Stomach smooth muscle (tissue), 2 donors: ENCODE measurements at regions not wholly inside any gene's neighbourhood (a gene's known extent, or its start where the extent isn't known, plus 50 kb on each side); places are given as distances from the start of the nearest gene placed in this dataset.

Source experiments
- H3K27ac ChIP-seq: one replicate; pipeline ENCODE4 v1.7.0; 2013; ENCODE audit warnings: mild to moderate bottlenecking, low read length, inconsistent platforms
- H3K27me3 ChIP-seq, 2 donors: one replicate each; pipeline ENCODE4 v1.7.0; 2013; ENCODE audit warnings: low read length in 2 of 2; ENCODE audit not compliant: insufficient read depth in 2 of 2, control insufficient read depth in 1 of 2
- H3K36me3 ChIP-seq, 2 donors: one replicate each; pipeline ENCODE4 v1.7.0; 2013; ENCODE audit warnings: low read length in 2 of 2; ENCODE audit not compliant: control insufficient read depth in 2 of 2, insufficient read depth in 2 of 2
- H3K4me1 ChIP-seq: one replicate; pipeline ENCODE4 v1.7.0; 2013; ENCODE audit warnings: low read length; ENCODE audit not compliant: control insufficient read depth, insufficient read depth
- H3K4me3 ChIP-seq, 2 donors: one replicate each; pipeline ENCODE4 v1.7.0; 2013; ENCODE audit warnings: low read length in 2 of 2
- H3K9ac ChIP-seq, 2 donors: one replicate each; pipeline ENCODE4 v1.7.0; 2013; ENCODE audit warnings: low read length in 2 of 2, mild to moderate bottlenecking in 1 of 2
- H3K9me3 ChIP-seq, 2 donors: one replicate each; pipeline ENCODE4 v1.7.0; 2013; ENCODE audit warnings: low read length in 2 of 2; ENCODE audit not compliant: control insufficient read depth in 2 of 2
- donor health status: healthy.
- donor health status: Pancreatic carcinoma.

DNA sequence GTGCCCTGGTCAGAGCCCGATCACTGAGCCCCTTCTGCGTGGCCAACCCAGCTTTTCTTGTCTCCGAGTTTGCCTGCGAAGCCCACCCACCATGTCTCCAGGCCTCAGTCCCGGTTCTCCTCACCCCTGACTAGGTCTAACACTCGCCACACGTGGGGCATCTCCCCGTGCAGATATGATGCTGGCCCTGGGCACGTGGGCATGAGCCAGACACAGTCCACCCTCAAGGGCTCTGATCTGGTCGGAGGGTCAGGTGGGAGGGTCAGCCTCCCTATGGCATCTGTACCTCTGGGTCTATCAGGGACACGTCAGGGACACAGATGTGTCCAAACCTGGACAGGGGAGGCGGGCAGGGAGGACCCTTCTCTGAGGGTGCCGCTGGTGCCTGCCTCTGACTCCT is 95.4 kb downstream of the RHOB start:
- peaks cover 0 to 2% of the 10 kb centered on the region in 2 donors for H3K27me3 ChIP-seq
- no peak overlapping the region for H3K27ac ChIP-seq
- H3K4me3 ChIP-seq, result no peak overlapping the region
- H3K9me3 ChIP-seq, result no peaks in the 10 kb centered on the region
- H3K36me3 ChIP-seq, result no peaks in the 10 kb centered on the region
- H3K4me1 ChIP-seq, result no peaks in the 10 kb centered on the region
- H3K9ac ChIP-seq, result no peak overlapping the region

DNA sequence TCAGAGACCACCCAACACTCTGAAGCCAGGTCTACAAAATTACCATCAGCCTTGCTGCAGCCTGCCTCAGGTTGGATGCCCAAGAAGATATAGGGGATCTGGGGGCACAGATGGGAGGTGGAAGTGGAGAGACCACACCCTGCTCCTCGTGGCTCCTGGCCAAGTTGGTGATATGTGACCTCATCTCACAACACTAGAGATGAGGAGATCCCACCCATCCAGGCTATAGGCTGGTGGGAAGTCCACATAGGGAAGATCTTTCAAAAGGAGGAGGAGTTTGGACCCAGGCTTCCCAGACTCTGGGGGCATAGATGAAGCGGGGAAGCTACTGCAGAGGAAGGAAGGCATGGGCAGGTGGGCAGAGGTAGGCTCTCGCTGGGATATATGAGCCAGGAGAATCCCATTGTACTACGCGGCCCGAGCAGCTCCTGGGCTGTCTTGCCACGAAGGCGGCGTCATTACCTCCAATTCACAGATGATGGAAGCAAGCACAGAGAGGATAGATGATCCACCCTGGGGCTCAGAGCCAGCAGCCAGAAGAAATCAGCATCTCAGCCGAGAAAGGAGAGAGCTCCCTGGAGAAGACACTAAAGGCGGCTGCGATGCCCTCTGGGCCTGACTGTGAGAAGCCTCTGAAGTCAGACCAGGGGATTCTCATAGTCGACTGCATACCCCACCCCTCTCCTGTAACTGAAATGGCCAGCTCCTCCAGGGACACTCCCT is 96.0 kb downstream of the RHOB start:
- H3K4me3 ChIP-seq, result no peak overlapping the region
- H3K36me3 ChIP-seq, result no peaks in the 10 kb centered on the region
- H3K9ac ChIP-seq, result no peak overlapping the region
- H3K27me3 ChIP-seq, result peaks cover 0 to 2% of the 10 kb centered on the region in 2 donors
- H3K4me1 ChIP-seq, result no peaks in the 10 kb centered on the region
- H3K9me3 ChIP-seq, result no peaks in the 10 kb centered on the region
- no peak overlapping the region for H3K27ac ChIP-seq

DNA sequence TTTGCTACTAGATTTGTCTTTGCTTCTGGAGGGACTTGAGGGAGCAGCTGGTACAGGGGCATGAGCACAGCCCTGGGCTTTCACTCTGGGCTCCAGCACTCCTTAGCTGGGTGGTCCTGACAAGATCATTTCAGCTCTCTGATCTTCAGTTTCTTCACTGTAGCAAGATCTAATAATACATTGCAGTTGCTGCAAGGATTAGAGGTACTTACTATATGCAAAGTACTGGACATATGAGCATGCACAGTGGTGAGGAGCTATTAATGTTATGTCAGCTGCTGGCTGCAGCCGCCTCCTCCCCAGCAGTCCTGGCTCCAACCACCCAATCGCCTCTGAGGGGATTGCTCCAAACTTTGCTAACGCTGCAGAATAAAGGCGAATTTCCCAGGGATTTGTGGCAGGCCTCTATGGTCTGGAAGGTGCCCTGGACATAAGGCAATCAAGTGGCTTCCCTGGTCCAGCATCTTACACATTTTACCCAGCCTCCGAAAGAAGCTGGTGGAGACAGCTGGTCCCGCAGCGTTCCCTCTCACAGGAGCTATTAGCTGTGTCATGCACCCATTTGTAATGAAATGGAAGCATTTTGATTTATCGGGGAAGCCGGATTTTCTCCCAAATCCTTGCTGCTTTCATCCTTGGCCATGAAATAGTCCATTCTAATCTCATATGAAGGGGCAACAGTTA is 96.7 kb downstream of the RHOB start:
- no peaks in the 10 kb centered on the region for H3K9me3 ChIP-seq
- H3K4me3 ChIP-seq, result no peak overlapping the region
- no peak overlapping the region for H3K9ac ChIP-seq
- no peak overlapping the region for H3K27ac ChIP-seq
- H3K36me3 ChIP-seq, result no peaks in the 10 kb centered on the region
- no peaks in the 10 kb centered on the region for H3K4me1 ChIP-seq
- H3K27me3 ChIP-seq, result peaks cover 0 to 2% of the 10 kb centered on the region in 2 donors

DNA sequence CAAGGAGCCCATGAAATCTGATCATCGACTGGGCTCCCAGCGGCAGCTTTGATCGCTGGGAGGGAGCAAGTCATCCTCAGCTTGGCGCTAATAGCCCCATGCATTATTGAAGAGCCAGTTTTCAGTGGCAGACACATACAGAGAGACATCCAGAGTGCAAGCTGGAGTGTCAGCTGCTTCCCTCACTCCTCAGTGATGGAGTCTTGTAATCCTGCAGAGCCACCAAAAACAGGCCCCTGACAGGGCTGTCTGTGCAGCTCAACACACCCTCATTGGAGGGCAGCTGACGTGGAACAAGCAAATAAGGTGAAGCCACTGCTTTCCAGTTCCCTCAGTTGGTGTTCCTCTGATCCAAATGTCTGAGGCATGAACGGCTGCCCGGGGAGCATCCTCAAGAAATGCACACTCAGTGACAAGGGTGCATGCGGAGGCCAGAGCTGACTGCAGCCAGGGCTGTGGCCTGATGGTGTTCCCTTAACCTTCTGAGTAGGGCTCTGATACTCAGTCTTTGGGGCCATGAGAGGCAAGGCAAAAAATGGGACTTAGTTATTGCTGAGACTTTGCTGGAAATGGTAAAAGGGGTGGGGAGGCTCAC is 97.4 kb downstream of the RHOB start:
- H3K27me3 ChIP-seq, result peaks cover 0 to 2% of the 10 kb centered on the region in 2 donors
- H3K9me3 ChIP-seq, result no peaks in the 10 kb centered on the region
- peaks cover 2% of the 10 kb centered on the region for H3K4me1 ChIP-seq
- no peak overlapping the region for H3K27ac ChIP-seq
- H3K36me3 ChIP-seq, result no peaks in the 10 kb centered on the region
- no peak overlapping the region for H3K4me3 ChIP-seq
- H3K9ac ChIP-seq, result no peak overlapping the region

DNA sequence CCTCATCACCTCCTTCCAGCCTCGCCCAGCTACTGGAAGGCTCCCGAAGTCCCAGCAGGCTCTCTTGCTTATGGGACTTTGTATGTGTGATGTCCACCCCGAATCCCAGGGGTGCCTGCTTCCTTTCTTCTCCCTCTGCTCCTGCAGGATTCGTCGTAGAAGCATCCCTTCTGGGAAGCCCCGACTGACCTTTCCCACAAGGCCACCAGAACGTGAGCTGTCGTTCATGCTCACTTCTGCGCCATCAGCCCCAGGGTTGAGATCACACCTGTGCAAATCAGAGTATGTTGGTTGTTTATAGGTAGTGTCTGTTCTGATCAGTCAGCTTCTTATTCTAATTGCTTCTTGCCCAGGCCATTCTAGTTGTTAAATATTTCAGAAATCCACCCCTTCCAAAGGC is 101.8 kb downstream of the HS1BP3 start:
- H3K36me3 ChIP-seq, result no peaks in the 10 kb centered on the region
- no peak overlapping the region for H3K4me3 ChIP-seq
- H3K9ac ChIP-seq, result no peak overlapping the region
- H3K4me1 ChIP-seq, result peaks cover 11% of the 10 kb centered on the region
- no peaks in the 10 kb centered on the region for H3K9me3 ChIP-seq
- H3K27me3 ChIP-seq, result no peaks in the 10 kb centered on the region
- H3K27ac ChIP-seq, result no peak overlapping the region

DNA sequence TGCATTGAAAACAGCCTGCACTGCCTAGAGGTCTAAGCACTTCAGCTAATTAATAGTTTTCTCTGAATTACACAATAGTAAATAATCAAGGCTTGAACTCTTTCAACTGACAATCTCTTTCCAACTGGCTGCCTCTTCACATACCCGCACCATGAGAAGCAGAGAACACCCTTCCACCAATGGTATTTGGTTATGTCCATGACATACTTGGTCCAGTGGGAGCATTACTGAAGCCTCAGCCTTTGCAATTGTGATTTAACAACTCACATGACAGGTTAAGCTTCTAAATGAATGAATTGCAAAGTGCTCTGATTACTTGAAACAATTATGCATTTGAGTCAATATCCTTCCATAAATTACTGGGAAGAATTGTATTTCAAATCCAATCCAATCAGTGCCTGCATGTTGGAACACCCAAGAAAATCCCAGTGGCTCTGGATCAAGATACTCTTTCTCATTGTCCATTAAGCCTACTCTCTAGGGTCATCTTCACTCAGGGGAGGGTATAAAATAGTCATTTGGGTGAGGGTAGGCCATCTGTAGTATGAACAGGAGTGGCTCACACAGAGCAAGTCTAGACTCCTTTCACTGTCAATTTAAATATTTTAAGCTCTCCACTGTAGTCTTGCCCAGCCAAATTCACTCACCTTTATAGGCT is 101.1 kb downstream of the HS1BP3 start:
- no peak overlapping the region for H3K9ac ChIP-seq
- no peak overlapping the region for H3K4me3 ChIP-seq

DNA sequence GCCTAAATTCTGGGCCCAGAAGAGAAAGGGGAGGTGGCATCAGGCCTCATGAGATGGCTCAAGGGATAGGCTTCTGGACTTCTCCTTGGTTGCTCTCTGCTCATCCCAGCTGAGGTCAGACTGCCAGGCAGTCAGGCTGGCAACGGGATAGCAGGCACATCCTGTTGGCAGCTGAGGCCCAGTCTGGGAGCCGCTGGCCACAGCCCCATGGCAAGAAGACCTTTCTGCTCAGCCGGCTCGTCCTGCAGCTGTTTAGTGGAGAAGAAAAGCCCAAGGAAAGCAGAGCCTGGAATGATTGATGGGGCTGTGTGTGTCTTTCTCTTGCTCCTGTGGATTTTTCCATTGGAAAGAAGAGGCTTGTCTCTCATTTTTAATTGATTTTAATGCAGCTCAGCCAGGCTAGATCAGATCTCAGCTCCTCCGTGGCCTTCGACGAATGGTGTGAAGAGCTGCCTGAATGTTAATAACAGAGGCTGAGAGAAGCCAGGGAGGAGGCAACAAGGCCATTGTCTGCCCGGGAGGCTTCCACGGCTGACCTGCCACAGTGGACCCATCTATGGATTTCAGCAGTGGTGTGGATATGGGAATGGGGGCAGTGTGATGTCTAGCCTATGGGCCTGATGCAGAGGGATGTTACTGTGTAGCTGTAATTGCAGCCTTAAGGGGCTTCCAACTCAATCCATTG is 99.5 kb downstream of the HS1BP3 start:
- Histone ChIP-seq H3K9me3 (no peaks in the 10 kb centered on the region), H3K27ac (no peak overlapping the region), H3K36me3 (no peaks in the 10 kb centered on the region), H3K4me1 (peaks cover 11% of the 10 kb centered on the region), H3K27me3 (no peaks in the 10 kb centered on the region), H3K4me3 (no peak overlapping the region), H3K9ac (no peak overlapping the region)

More for the DNA sequence above, 101.1 kb downstream of the HS1BP3 start:
- no peaks in the 10 kb centered on the region for H3K36me3 ChIP-seq
- H3K9me3 ChIP-seq, result no peaks in the 10 kb centered on the region
- H3K4me1 ChIP-seq, result peaks cover 11% of the 10 kb centered on the region
- no peaks in the 10 kb centered on the region for H3K27me3 ChIP-seq
- no peak overlapping the region for H3K27ac ChIP-seq

DNA sequence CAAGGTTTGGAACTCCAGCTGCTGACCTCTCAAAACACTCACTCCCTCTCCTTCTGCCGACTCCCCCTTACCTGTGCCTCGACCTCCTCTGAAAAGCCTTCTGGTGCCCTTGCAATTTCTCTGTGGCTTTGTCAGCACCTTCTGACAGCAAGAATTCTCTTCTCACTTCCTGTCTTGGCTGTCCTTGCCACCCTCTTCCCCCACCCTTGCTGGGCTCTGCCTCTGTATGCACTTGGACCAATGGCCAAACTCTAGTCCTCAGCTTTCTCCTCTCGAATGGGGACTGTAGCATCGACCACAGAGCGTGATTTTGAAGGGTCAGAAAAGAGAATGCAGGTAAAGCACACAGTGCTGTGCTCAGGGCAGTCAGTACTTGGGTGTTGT is 99.0 kb downstream of the HS1BP3 start:
- no peak overlapping the region for H3K9ac ChIP-seq
- H3K27ac ChIP-seq, result no peak overlapping the region
- no peaks in the 10 kb centered on the region for H3K36me3 ChIP-seq
- H3K4me3 ChIP-seq, result no peak overlapping the region
- H3K4me1 ChIP-seq, result peaks cover 11% of the 10 kb centered on the region
- no peaks in the 10 kb centered on the region for H3K27me3 ChIP-seq
- no peaks in the 10 kb centered on the region for H3K9me3 ChIP-seq

DNA sequence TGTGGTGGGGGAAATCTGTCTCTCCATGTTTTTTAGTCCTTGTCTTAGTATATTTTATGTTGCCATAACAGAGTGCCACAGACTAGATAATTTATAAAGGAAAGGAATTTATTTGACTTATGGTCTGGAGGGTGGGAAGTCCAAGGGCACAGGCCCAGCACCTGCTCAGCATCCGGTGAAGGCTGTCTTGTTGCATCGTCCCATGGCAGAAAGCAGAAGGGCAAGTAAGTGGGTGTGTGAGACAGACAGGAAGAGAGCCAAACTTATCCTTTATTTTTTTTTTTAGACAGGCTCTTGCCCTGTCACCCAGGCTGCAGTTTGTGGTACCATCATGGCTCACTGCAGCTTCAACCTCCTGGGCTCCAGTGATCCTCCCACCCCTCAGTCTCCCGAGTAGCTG is 98.1 kb downstream of the HS1BP3 start:
- H3K4me3 ChIP-seq, result no peak overlapping the region

DNA sequence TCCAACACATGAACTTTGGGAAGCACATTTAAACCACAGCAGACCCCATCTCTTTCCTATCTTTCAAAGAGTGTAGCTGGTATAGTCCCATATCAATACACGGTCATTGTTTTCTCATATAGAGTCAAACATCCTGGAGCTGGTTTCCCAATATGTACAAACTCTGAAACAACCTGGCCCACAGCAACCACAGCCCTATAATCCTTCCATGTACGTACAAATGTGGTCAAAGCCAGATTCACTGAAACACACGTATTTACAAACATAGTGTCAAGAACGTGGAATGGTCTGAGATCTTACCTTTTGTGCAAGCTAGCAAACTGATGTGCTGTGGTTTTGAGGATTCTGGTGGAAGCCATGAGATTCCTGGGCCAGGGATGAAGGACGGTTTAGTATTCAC is 97.3 kb downstream of the HS1BP3 start:
- Histone ChIP-seq H3K36me3 (no peaks in the 10 kb centered on the region), H3K27ac (no peak overlapping the region), H3K27me3 (no peaks in the 10 kb centered on the region), H3K9ac (no peak overlapping the region), H3K4me1 (peaks cover 15% of the 10 kb centered on the region), H3K9me3 (no peaks in the 10 kb centered on the region), H3K4me3 (no peak overlapping the region)

More for the DNA sequence above, 98.1 kb downstream of the HS1BP3 start:
- Histone ChIP-seq H3K9ac (no peak overlapping the region), H3K4me1 (peaks cover 15% of the 10 kb centered on the region), H3K9me3 (no peaks in the 10 kb centered on the region), H3K36me3 (no peaks in the 10 kb centered on the region), H3K27me3 (no peaks in the 10 kb centered on the region), H3K27ac (no peak overlapping the region)
